ENCODE measurements at regions not wholly inside any gene's neighbourhood (a gene's known extent, or its start where the extent isn't known, plus 50 kb on each side); places are given as distances from the start of the nearest gene placed in this dataset.

DNA sequence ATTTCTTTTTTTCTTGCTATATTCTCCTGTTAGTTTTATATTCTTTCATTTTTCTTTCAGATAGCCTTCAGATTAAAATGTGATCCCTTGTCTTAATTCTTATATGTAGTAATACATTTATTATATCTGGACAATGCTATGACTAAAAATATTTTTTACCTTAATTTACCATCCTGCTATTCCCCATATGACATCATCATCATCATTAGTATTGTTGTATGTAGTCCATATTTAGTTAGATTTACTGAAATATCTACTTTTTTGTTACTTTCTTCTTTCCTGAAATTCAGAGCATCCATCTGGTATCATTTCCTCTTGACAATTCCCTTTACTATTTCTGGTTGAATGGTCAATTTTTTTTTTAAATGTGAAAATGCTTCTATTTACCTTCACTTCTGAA lies 951.6 kb upstream of the POU3F3 start:
- no peak for ATAC-seq (ENCODE audit: low FRiP score in 2 of 2)

DNA sequence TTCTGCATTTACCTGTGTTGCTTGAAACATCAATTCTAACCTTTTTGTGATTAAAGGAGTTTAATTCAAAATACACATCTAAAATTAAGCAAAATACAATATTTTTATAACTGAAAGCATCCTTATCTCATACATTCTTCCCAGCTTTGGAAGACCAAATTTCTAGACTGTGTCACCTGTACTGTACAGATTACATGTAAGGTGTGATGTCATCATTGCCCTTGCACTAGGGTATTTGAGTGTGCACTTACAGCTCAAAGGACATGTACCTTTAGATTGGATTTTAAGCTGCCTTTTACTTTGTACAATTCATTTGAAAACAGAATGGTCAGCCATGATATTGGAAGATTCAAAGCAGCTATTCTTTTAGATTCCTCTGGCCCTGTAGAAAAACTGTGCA lies 932.8 kb upstream of the POU3F3 start:
- TF ChIP-seq EP300 (IDR thresholded peaks at IDR 0.05) (no peak), CTCF (IDR thresholded peaks at IDR 0.05) (no peak), POLR2AphosphoS5 (IDR thresholded peaks at IDR 0.05) (no peak), POLR2A (IDR thresholded peaks at IDR 0.05) (no peak)
- no peak overlapping the region for H3K27ac ChIP-seq
- H3K36me3 ChIP-seq, result no peaks in the 10 kb centered on the region
- DNase-seq (no peak), ATAC-seq (ENCODE audit: low FRiP score in 2 of 2) (no peak)
- H3K4me3 ChIP-seq, result no peak overlapping the region
- H3K9me3 ChIP-seq, result no peaks in the 10 kb centered on the region
- H3K4me1 ChIP-seq, result no peaks in the 10 kb centered on the region
- no peaks in the 10 kb centered on the region for H3K27me3 ChIP-seq

More for the DNA sequence above, 951.6 kb upstream of the POU3F3 start:
- no peaks in the 10 kb centered on the region for H3K9me3 ChIP-seq
- TF ChIP-seq CTCF (IDR thresholded peaks at IDR 0.05), result no peak
- no peak for TF ChIP-seq POLR2A (IDR thresholded peaks at IDR 0.05)
- no peak for TF ChIP-seq POLR2AphosphoS5 (IDR thresholded peaks at IDR 0.05)
- TF ChIP-seq EP300 (IDR thresholded peaks at IDR 0.05), result no peak
- H3K4me1 ChIP-seq, result no peaks in the 10 kb centered on the region
- DNase-seq, result no peak
- H3K4me3 ChIP-seq, result no peak overlapping the region
- no peak overlapping the region for H3K27ac ChIP-seq
- H3K27me3 ChIP-seq, result no peaks in the 10 kb centered on the region
- no peaks in the 10 kb centered on the region for H3K36me3 ChIP-seq

GRCh38 chr2:103942199-103942598 lies 911.7 kb upstream of the POU3F3 start:
- H3K27me3 ChIP-seq, result no peaks in the 10 kb centered on the region
- no peaks in the 10 kb centered on the region for H3K36me3 ChIP-seq
- no peak overlapping the region for H3K27ac ChIP-seq
- DNase-seq (no peak), ATAC-seq (ENCODE audit: low FRiP score in 2 of 2) (no peak)
- H3K9me3 ChIP-seq, result peaks cover 0 to 4% (median 2%) of the 10 kb centered on the region in 4 donors
- no peak for TF ChIP-seq POLR2AphosphoS5 (IDR thresholded peaks at IDR 0.05)
- TF ChIP-seq CTCF (IDR thresholded peaks at IDR 0.05), result no peak
- TF ChIP-seq POLR2A (IDR thresholded peaks at IDR 0.05), result no peak
- TF ChIP-seq EP300 (IDR thresholded peaks at IDR 0.05), result no peak
- H3K4me1 ChIP-seq, result no peaks in the 10 kb centered on the region
- H3K4me3 ChIP-seq, result no peak overlapping the region

GRCh38 chr2:103945083-103945482 lies 908.8 kb upstream of the POU3F3 start:
- peaks cover 0 to 4% (median 2%) of the 10 kb centered on the region in 4 donors for H3K9me3 ChIP-seq
- no peaks in the 10 kb centered on the region for H3K36me3 ChIP-seq
- no peak overlapping the region for H3K4me3 ChIP-seq
- no peaks in the 10 kb centered on the region for H3K4me1 ChIP-seq
- WGBS, 2 donors, result 72 to 76% methylated on average over 2 of the region's 2 CpGs
- no peak for TF ChIP-seq EP300 (IDR thresholded peaks at IDR 0.05)
- TF ChIP-seq POLR2AphosphoS5 (IDR thresholded peaks at IDR 0.05), result no peak
- no peak for TF ChIP-seq CTCF (IDR thresholded peaks at IDR 0.05)
- TF ChIP-seq POLR2A (IDR thresholded peaks at IDR 0.05), result no peak
- no peaks in the 10 kb centered on the region for H3K27me3 ChIP-seq
- H3K27ac ChIP-seq, result no peak overlapping the region
- ATAC-seq (ENCODE audit: low FRiP score in 2 of 2), result no peak
- no peak for DNase-seq

- H3K27me3 ChIP-seq, result no peaks in the 10 kb centered on the region
- DNase-seq (no peak), ATAC-seq (ENCODE audit: low FRiP score in 2 of 2) (no peak)
- H3K9me3 ChIP-seq, result no peaks in the 10 kb centered on the region
- no peaks in the 10 kb centered on the region for H3K4me1 ChIP-seq
- H3K36me3 ChIP-seq, result no peaks in the 10 kb centered on the region
- H3K4me3 ChIP-seq, result no peak overlapping the region
- H3K27ac ChIP-seq, result no peak overlapping the region
- no peak for TF ChIP-seq POLR2A (IDR thresholded peaks at IDR 0.05)
- TF ChIP-seq EP300 (IDR thresholded peaks at IDR 0.05), result no peak
- peak in 4 of 6 experiments; percentile 28 to 41 (median 32) for TF ChIP-seq CTCF (IDR thresholded peaks at IDR 0.05)
- TF ChIP-seq POLR2AphosphoS5 (IDR thresholded peaks at IDR 0.05), result no peak
- WGBS, 2 donors, result 37 to 40% methylated on average over 9 of the region's 9 CpGs
Measured at GRCh38 chr2:103959174-103960128, 894.5 kb upstream of the POU3F3 start.

All from upper lobe of left lung (tissue), 6 donors.